Tibial nerve (tissue), 4 donors: ENCODE measurements at regions not wholly inside any gene's neighbourhood (a gene's known extent, or its start where the extent isn't known, plus 50 kb on each side); places are given as distances from the start of the nearest gene placed in this dataset.

Source experiments
- CTCF ChIP-seq, 5 experiments: fragments of 200-600 bp in 3 of 5; fragments of 450-650 bp in 2 of 5; sonication (generic) in 3 of 5; IDR thresholded peaks; one replicate each; pipeline ENCODE4 v1.5.1; 2016 to 2019; ENCODE audit warnings: antibody characterized with exemption in 5 of 5, mild to moderate bottlenecking in 3 of 5, moderate library complexity in 2 of 5
- EP300 ChIP-seq, 2 donors: sonication (generic); formaldehyde crosslinking; IDR thresholded peaks; one replicate each; pipeline ENCODE4 v1.6.1; 2017; ENCODE audit warnings: antibody characterized with exemption in 2 of 2, mild to moderate bottlenecking in 1 of 2
- POLR2A ChIP-seq, 2 donors: fragments of 450-650 bp; IDR thresholded peaks; one replicate each; pipeline ENCODE4 v1.6.1; 2017; ENCODE audit warnings: antibody characterized with exemption in 2 of 2, mild to moderate bottlenecking in 2 of 2, moderate library complexity in 2 of 2

- TF ChIP-seq POLR2A (IDR thresholded peaks at IDR 0.05), result no peak
- TF ChIP-seq EP300 (IDR thresholded peaks at IDR 0.05), result no peak
- no peak for TF ChIP-seq CTCF (IDR thresholded peaks at IDR 0.05)
Measured at GRCh38 chr10:121244818-121245217, 353.4 kb downstream of the FGFR2 start.
